ENCODE measurements at regions not wholly inside any gene's neighbourhood (a gene's known extent, or its start where the extent isn't known, plus 50 kb on each side); places are given as distances from the start of the nearest gene placed in this dataset.
"Not testable (repeated sequence)": the region's sequence is repeated elsewhere in the genome, so short reads cannot be mapped to it uniquely, and the experiment has no call there.

DNA sequence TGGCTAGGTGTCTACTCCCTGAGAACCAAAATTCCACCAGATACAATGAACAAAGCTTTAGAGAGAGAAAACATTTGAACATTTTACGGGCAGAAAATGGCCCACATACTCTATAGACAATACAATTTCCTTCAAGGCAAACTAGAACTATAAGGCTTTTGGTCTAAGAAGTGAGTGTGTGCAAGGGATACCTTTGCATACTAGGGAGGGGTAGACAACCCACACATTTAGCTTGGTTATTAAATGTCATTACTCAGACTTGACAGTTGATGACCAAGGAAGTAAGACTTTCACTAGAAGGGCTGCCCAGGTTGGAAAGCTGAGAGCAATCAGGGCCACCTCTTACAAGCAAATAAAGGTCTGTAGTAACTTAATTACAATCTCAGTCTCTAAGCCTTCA lies 64.0 kb upstream of the PLEKHM1 start:
- DNase-seq, result not testable (repeated sequence)

DNA sequence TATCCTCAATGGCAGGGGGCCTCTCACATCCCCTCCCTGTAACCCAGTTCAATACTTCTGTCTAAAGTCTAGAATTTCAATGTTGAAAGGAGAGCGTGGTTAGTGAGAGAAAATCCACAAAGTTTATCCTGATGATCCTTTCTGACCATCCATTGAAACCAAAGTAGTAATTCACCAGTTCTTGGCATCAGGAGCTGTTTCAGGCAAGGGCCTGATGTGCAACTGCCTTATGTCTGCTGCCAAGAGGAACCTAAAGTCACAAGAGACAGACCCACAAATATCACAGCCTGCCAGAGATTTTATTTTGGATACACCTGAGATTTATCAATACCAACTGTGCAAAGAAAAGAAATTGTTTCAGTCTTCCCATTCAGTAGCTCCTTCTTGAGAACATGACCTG lies 68.3 kb upstream of the PLEKHM1 start:
- not testable (repeated sequence) for DNase-seq

DNA sequence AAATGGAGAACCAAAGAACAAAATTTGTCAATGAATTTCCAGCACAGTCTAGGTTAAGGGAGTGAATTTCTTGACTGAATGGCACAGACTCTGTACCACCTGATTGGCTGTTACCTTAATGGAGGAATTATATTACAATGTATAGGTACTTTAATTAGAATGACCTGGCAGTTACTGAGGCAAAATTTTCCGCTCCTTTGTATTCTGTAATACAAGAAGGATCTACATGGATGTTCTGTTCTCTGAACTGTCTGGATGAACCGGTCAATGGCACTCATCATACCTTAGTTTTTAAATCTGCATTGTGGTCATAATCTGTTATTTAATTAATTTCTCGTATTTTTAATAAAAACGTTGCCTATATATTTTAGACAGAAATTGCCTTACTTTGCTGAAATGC lies 72.3 kb upstream of the PLEKHM1 start:
- DNase-seq, result not testable (repeated sequence)

DNA sequence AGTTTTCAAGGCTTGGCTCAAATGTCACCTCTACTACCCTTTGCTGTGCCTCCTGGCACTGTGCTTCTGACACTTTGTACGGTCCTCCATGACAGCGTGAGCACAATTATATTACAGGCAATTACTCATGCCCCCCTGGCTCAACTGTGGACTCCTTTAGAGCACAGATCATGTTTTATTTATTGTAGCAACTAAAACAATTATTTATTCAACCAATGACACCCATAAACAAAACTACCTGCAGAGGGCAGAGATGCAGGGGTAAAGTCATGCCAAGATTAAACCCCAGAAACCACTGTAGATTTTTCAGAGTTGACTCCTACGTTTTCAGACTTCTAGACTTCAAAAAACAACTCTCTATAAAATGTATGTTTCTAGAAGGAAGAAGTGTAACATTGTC lies 72.8 kb upstream of the PLEKHM1 start:
- DNase-seq, result not testable (repeated sequence)

DNA sequence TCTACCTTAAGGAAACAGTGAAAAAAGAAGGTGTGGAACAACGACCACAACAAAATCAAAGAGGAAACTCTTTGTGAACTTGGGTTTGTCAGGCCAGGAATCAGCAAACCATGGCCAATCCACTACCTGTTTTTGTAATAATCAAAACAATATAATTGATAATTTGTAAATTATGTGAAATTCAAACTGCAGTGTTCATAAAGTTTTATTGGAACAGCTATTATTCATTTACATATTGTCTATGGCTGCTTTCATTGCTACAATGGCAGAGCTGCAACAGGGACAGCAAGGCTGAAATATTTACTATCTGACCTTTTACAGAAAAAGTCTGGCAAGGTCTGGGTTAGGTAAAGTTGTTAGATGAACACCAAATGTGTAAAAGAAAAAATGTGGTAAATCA lies 77.8 kb upstream of the PLEKHM1 start:
- not testable (repeated sequence) for DNase-seq

DNA sequence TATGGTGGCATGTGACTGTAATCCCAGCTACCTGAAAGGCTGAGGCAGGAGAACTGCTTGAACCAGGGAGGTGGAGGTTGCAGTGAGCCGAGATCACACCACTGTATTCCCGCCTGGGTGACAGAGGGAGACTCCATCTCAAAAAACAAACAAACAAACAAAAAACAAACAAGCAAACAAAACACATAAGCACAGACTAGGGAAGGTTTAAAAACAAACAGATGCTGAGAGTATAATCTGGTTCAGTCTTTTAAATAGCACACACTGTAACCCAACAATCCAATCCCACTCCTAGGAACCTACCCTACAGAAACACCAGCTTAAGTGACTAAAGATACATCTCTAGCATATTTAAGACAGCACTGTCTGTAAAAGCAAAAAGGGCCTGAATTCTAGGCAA lies 82.8 kb upstream of the PLEKHM1 start:
- DNase-seq, result not testable (repeated sequence)

DNA sequence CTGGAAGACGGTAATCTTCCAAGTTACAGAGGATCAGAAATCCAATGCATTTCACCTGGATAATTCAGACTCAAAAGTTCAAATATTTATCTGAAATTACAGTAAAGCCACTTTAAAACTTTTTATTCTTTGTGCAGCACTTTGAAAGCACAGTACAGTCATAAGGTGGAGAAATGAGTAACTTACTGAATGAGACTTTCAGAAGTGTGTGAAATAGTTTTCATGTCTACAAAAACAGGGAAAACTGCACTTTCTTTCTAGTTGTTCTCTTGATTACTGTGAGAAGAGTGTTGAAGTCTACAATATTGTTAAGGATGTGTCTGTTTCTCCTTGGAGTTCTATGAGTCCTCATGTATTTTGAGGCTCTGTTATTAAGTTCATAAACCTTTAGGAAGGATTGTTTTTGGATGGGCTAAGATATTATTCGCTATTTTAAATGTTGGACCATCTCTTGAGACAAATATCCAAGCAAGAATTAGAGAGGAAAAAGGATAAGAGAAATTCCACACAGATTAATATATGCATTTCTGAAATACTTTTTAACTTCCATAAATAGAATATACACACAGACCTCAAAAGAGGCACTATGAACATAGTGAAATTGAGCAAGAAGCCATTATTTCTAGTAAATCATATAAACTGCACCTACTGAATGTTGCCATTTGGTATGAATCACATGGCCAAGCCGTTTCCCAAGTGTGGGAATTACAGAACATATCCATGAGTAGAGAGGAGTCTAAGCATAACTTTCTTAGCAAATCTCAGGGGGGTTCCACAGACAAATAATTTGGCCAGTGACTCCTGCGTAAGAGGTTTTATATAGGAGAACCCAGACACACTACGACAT lies 83.6 kb upstream of the PLEKHM1 start:
- no peak for DNase-seq

DNA sequence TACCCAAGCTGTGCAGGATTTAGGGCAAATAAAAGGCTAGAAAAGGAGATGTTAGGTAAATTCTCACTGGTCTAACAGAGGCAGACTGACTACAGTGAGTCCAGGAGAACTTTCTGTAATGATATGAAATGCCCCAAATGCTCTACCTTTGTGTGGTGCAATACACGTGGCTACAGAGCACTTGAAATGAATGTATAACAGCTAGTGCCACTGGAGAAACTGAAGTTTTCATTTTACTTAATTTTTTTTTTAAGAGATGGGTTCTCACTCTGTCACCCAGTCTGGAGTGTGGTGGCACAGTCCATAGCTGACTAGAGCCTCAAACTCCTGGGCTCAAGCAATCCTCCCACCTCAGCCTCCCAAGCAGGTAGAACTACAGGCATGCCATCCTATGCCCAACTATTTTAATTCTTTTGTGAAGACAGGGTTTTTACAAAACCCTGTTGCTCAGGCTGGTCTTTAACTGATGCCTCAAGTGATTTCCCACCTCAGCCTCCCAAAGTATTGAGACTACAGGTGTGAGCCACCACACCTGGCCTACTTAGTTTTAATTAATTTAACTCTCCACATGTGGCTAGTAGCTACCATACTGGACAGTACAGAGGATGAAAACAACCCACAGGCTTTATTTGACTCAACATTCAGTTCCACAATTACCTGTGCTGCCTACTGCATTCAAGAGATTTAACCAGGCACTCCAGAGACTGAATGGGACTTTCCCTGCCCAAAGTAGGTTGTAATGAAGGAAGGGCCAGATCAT lies 84.8 kb upstream of the PLEKHM1 start:
- no peak for DNase-seq

DNA sequence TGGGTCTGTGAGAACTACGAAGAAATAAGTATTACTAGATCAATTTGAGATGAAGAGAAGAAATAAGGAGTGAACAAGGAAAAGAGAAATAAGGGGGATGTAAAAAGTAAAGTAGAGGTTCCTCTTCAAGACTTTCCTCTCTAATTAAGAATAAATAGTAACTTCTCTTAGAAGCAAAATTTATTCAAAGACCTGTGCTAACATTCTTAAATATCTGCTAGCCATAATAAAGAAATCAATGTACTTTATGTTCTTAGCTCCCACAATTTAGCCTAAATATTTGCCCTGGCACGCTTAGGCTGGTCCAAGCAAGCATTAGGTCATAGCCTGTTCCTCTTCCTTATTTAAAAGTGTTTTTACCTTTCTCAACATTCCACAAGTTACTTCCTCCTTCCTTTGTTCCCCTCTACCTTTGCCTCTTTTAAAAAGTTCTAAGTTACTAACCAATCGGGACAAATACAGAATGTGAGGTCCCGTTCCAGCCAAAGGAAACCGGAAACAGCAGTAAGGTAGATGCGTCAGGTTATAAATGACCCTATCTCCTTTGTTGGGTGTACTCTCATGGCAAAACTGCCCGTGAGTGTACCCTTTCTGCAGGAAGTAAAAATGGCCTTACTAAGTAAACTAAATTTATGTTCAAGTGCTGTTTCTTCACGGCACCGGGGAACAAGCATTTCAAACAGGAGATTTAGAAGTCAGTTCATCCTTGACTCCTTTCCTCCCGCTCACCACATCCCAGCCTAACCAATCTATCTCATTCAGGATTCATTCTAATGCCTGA lies 86.2 kb upstream of the PLEKHM1 start:
- DNase-seq, result not testable (repeated sequence)

DNA sequence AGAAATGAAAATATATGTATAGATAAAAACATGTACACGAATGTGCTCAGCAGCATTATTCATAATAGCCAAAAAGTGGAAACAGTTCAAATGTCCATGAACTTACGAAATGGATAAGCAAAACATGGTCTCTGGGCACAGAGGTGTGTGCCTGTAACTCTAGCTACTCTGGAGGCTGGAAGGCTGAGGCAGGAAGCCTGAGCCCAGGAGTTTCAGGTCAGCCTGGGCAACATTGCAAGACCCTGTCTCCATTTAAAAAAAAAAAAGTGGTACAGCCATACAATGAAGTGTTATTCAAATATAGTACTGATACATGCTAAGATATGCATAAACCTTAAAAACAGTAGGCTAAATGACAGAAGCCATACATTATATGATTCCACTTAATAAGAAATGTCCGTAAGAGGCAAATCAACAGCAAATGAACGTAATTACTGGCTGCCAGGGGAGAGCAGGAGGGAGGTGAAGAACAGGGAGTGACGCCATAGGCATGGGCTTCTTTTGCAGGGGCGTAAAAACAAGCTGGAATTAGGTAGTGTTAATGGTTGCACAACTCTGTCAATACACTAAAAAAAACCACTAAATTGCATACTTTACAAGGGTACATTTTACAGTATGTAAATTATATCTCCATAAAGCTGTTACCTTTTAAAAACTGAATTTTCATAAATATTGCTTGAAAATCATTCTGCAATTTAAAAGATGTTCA lies 87.2 kb upstream of the PLEKHM1 start:
- no peak for DNase-seq

DNA sequence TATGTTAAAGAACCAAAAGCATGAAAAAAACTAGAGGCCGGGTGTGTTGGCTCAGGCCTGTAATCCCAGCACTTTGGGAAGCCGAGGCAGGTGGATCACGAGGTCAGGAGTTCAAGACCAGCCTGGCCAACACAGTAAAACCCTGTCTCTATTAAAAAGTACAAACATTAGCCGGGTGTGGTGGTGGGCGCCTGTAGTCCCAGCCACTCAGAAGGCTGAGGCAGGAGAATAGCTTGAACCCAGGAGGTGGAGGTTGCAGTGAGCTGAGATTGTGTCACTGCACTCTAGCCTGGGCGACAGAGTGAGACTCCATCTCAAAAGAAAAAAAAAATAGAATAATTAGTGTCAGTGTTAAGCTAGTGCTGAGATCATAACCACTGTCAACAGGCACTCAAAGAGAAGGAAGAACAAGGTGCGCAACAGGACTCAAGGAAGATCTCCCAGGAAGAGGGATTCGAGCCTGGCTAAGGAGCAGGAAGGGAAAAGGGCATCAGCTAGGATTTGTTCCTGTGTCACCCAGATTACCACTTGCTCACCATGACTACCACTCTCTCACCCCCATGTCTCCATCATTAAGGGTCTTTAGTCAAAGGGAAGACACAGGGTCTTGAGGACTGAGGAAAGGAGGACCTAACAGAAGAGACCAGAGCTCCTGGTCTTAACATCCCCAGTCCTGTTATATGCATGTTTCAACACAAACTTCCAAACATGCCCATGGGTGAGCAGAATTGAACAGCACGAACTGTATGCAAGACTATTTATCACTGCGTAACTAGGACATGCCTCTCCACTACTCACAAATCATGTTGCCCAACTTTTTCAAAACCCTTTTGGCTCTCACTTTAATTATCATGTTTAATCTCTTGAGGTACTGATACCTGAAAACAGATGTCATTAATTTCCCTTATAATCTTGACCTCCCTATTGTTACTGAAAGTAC lies 88.3 kb upstream of the PLEKHM1 start:
- DNase-seq, result no peak

DNA sequence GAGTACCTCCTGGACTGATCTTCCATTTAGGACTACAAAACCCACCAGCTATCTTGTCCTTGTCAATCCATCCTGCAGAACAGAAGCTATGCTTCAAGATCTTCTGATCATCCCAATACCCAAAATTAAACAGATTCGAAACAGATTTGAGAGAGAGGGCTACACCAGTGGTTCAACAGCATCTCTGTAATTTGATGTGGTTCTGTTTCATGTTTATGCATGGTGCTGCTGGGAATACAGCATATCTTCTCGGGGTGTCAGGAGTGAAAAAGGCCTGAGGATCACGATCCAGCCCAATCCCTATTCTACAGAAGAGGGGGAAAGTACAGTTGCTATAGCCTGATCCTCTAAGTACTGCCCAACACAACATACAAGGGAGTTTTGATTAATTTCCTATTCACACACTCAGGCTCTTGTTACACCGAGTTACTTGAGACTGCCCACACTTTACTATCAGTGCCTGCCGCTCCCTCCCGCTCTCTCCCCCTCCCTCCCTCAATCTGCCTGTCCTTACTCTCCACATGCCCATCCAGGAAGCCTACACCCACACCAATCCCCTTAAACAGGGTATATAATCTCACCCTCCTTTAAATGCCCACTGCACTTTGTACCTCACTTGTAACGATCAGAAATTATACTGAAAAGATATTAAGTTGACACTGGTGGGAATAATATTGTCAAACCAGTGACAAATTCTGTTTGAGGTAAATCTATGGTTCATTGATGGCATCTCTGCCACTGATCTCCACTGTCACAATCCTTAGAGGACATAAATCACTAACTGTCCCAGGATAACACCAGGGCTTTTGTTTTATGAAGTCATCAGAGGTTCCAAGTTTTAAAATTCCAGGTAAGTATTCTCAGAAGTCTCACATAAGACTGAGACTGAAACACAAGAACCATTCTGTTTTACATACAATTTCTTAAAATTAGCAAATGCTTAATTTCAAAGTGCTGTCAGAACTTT lies 89.3 kb upstream of the PLEKHM1 start:
- DNase-seq, result no peak

DNA sequence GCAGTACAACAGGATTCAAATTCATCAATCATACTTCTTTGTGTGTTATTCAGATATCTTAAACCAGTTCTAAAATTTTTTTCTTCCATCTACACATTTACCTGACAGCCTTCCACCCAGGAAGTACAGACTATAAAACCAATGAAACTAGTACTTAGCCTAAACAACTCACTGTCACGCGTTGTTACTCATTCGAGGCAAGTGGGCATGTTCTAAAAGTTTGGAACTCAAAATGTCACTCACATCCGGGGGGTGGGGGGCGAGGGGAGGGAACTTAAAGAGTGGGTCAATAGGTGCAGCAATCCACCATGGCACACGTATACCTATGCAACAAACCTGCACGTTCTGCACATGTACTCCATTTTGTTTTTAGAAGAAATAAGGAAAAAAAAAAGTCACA lies 90.4 kb upstream of the PLEKHM1 start:
- no peak for DNase-seq

DNA sequence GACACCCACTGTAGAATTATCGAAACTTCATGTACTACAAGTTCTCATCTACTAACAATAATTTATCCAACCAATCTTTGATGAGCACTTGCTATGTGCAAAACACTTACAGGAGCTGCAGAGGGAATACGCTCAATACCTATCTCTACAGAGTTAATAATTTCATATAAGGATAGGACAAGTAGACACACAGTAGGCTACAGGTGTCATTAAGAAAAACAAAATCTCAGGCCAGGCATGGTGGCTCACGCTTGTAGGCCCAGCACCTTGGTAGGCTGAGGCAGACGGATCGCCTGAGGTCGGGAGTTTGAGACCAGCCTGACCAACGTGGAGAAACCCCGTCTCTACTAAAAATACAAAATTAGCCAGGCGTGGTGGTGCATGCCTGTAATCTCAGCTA lies 91.3 kb upstream of the PLEKHM1 start:
- DNase-seq, result no peak

DNA sequence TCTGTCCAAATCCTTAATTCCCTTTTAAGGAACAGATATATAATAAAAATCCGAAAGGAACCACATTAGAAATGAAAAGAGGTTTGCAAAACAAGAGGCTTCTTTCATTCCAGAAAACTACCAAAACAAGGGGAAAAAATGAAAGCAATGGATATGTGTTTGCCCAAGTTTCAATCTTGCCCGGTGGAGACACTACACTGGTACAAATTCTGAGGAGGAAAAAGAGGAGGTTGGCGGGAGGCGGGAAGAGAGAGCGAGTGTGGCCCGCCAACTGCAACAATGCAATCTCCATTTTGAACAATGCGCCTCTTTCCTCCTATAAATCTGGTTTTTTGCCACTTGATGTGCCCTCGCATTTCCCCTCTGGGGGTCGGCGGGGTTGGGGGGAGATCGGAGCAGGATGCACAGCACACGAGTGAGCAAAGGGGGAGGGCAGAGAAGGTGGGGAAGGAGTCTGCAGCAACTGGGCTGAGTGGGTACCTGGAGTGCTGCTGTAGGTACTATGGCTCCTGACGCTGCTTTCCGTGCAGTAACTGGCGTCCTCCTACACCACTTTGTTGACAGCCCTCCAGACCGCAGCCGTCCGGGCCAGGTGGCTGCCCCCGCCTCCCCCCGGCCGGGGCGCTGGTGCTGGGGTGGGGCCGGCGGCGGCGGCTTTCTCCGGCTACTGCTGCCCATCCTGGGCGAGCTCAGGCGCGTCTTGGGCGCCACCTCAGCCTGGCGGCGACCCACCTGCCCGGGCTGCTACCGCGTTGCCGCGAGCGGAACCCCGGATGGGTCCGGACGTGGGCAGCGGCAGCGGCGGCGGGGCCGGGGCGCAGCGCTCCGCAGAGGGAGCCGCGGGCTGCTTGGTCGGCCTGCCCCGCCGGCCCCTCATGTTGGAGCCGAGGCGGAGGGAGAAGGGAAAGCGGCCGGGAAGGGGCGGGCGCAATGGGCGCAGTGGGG lies 93.8 kb upstream of the PLEKHM1 start:
- peak; percentile 70 for DNase-seq

DNA sequence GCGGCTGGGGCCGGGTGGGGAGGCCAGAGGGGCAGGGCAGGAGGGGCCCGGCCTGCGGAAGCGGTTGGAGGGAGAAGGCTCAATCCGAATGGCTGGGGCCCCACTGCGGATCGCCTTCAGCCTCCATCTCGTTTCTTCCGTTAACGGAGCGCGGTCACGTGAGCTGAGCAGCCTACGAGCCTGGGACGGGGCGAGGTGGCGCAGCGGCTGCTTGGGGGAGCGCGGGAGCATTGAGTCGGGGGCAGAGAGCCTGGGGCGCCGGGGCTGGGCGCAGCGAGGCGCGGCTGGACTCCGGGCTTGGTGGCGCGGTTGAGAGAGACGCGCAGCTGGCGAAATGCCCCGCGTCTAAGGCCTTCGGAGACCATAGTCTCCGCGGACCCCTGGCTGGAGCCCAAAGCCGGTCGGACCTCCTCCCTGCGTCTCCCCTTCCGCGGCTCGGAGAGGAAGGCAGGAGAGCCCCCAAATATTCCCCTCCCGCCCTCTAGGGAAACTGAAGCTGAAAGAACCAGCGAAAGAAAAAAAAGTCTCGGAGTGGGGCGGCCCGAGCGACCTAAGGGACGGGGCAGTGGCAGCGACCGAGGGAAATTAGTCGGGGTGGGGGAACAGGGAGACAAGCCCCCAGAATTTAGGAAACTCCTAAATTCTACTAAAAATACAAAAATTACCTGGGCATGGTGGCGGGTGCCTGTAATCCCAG lies 94.7 kb upstream of the PLEKHM1 start:
- DNase-seq, result peak; percentile 90

DNA sequence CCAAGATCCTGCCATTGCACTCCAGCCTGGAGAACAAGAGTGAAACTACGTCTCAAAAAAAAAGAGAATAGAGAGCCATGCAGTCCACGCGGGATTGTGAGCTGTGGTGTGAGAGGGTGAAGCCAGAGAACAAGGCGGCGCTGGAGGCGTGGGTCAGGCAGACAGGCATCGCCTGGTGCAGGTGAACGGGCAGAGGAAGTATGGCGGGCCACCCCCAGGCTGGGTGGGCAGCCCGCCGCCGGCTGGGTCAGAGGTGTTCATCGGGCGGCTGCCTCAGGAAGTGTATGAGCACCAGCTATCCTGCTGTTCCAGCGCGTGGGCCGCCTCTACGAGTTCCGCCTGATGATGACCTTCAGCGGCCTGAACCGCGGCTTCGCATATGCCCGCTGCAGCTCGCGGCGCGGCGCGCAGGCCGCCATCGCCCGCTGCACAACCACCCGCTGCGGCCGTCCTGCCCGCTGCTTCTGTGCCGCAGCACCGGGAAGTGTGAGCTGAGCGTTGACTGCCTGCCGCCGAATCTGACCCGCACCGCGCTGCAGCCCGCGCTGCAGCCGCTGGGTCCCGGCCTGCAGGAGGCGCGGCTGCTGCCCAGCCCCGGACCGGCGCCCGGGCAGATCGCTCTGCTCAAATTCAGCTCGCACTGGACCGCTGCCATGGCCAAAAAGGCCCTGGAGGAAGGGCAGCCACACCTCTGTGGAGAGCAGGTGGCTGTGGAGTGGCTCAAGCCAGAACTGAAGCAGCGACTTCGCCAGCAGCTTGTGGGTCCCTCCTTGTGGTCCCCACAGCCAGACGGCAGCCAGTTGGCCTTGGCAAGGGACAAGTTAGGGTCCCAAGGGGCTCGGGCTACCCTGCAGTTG lies 95.5 kb upstream of the PLEKHM1 start:
- not testable (repeated sequence) for DNase-seq

DNA sequence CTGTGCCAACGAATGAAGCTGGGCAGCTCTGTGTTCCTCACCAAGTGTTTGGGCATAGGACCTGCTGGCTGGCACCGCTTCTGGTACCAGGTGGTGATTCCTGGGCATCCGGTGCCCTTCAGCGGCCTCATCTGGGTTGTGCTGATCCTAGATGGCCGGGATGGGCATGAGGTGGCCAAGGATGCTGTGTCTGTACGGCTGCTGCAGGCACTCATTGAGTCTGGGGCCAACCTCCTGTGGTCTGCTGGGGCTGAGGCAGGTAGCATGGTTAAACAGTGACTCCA lies 96.1 kb upstream of the PLEKHM1 start:
- DNase-seq, result not testable (repeated sequence)
